ENCODE measurements at regions not wholly inside any gene's neighbourhood (a gene's known extent, or its start where the extent isn't known, plus 50 kb on each side); places are given as distances from the start of the nearest gene placed in this dataset.
A peak's percentile ranks its signal among the peaks of the same experiment; 100 is the strongest.

DNA sequence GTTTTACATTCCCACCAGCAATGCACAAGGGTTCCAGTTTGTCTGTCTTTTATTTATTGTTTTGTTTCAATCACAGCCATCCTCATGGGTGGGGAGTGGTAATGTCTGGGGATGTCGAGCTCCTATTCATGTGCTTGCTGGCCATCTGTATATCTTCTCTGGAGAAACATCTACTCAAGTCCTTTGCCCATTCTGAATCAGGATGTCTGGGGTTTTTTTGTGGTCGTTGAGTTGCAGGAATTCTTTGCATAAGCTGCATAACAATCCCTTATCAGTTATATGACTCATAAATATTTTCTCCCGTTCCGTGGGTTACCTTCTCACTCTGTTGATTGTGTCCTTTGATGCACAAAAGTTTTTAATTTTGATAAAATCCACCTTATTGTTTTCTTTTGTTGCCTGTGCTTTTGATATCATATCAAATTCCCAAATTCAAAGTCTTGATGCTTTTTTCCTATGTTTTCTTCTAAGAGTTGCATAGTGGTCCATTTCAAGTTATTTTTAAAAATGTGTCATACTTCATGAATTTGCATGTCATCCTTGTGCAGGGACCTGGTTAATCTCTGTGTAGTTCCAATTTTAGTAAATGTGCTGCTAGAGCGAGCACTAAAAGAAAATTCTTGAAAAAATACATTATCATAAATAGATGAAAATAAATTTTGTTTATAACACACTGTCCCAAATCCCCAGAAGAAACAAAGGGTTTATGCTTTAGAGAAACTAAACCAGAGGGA, 54.9 kb upstream of the PDE10A start:
- Histone ChIP-seq H3K36me3 (ENCODE audit: control insufficient read depth in 2 of 2, extremely low read depth in 1 of 2, insufficient read depth in 2 of 2, low read length in 2 of 2) (no peaks in the 10 kb centered on the region), H3K79me2 (ENCODE audit: control insufficient read depth, insufficient read depth, low read length) (no peaks in the 10 kb centered on the region), H3K4me2 (ENCODE audit: insufficient read depth, low read length) (no peak overlapping the region), H3K4me3 (replicated peaks in 1 of 3; ENCODE audit: insufficient read depth in 1 of 3, low read depth in 1 of 3, low read length in 3 of 3) (no peak overlapping the region), H3K27ac (ENCODE audit: insufficient read depth, low read depth, low read length) (no peak overlapping the region), H2AFZ (ENCODE audit: low read depth, low read length) (no peak overlapping the region), H3K9me3 (replicated peaks; ENCODE audit: control insufficient read depth, insufficient read depth, low read length) (no peaks in the 10 kb centered on the region), H4K20me1 (replicated peaks; ENCODE audit: control insufficient read depth, extremely low read depth, insufficient read depth, low read length) (no peaks in the 10 kb centered on the region), H3K9me1 (replicated peaks; ENCODE audit: control insufficient read depth, extremely low read depth, insufficient read depth, low read length) (no peaks in the 10 kb centered on the region), H3K9ac (replicated peaks; ENCODE audit: extremely low read depth, insufficient read depth, low read length) (no peak overlapping the region), H3K27me3 (ENCODE audit: control insufficient read depth in 2 of 2, insufficient read depth in 2 of 2, low read length in 2 of 2) (peaks cover 0 to 2% of the 10 kb centered on the region in 2 experiments), H3K4me1 (ENCODE audit: control insufficient read depth, extremely low read depth, insufficient read depth, low read length) (peaks cover 5% of the 10 kb centered on the region)
- TF ChIP-seq MYC (IDR thresholded peaks at IDR 0.05; ENCODE audit: low read depth, low read length), result no peak
- TF ChIP-seq, protein P1, sequence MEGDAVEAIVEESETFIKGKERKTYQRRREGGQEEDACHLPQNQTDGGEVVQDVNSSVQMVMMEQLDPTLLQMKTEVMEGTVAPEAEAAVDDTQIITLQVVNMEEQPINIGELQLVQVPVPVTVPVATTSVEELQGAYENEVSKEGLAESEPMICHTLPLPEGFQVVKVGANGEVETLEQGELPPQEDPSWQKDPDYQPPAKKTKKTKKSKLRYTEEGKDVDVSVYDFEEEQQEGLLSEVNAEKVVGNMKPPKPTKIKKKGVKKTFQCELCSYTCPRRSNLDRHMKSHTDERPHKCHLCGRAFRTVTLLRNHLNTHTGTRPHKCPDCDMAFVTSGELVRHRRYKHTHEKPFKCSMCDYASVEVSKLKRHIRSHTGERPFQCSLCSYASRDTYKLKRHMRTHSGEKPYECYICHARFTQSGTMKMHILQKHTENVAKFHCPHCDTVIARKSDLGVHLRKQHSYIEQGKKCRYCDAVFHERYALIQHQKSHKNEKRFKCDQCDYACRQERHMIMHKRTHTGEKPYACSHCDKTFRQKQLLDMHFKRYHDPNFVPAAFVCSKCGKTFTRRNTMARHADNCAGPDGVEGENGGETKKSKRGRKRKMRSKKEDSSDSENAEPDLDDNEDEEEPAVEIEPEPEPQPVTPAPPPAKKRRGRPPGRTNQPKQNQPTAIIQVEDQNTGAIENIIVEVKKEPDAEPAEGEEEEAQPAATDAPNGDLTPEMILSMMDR (IDR thresholded peaks at IDR 0.05; ENCODE audit: extremely low read depth in 1 of 2, insufficient read depth in 1 of 2, low read depth in 1 of 2, low read length in 2 of 2), result no peak
- no peak for TF ChIP-seq POLR2AphosphoS5 (IDR thresholded peaks at IDR 0.05; ENCODE audit: insufficient read depth, low read depth, low read length)
- TF ChIP-seq JUN (IDR thresholded peaks at IDR 0.05; ENCODE audit: borderline replicate concordance, insufficient read depth, insufficient read length, low read depth), result no peak
- peak; percentile 65 for TF ChIP-seq GATA2 (IDR thresholded peaks at IDR 0.05; ENCODE audit: insufficient read depth, insufficient read length, low read depth, low read length)
- TF ChIP-seq, protein P2, sequence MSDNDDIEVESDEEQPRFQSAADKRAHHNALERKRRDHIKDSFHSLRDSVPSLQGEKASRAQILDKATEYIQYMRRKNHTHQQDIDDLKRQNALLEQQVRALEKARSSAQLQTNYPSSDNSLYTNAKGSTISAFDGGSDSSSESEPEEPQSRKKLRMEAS (IDR thresholded peaks at IDR 0.05; ENCODE audit: insufficient read depth, insufficient read length), result no peak
- no peak for TF ChIP-seq EZH2 (IDR thresholded peaks at IDR 0.05; ENCODE audit: borderline replicate concordance, low read depth, low read length, severe bottlenecking)
- peak; percentile 61 for TF ChIP-seq FOS (IDR thresholded peaks at IDR 0.05; ENCODE audit: borderline replicate concordance, insufficient read depth, low read length)
- no peak for TF ChIP-seq POLR2A (IDR thresholded peaks at IDR 0.05; ENCODE audit: low read depth, low read length)
- peak; percentile 64 for FAIRE-seq
- intact Hi-C loops (cut with micrococcal nuclease) (loop anchor here (1.0 kb wide), 1 partner anchor 42 kb away; no protein-coding TSS in a partner anchor), dilution Hi-C loops (cut with MboI; ENCODE audit: extremely low pct_ligation_motif_present, low sequenced_read_pairs) (no loop called here)
- CTCF ChIA-PET, result interaction anchor here (1.1 to 2.9 kb wide), 5 partner anchors 10 to 278 kb away, joined by 3 to 15 read pairs (median 4); no protein-coding TSS in a partner anchor
- peak; percentile 53 for DNase-seq (ENCODE audit: low read depth, low spot score)
- no TSS peak for BruUV-seq (replicated peaks)
- POLR2A ChIA-PET, result no interaction called here

All from endothelial cell of umbilical vein (primary cell).